ENCODE measurements at regions not wholly inside any gene's neighbourhood (a gene's known extent, or its start where the extent isn't known, plus 50 kb on each side); places are given as distances from the start of the nearest gene placed in this dataset.

- TF ChIP-seq CTCF (IDR thresholded peaks at IDR 0.05) (no peak), POLR2A (IDR thresholded peaks at IDR 0.05) (no peak)
These were observed 169.2 kb upstream of the CDH8 start for GRCh38 chr16:62205459-62205858.

Data from thyroid gland (tissue), 4 donors.